GM19455 (cell line): ENCODE measurements at regions not wholly inside any gene's neighbourhood (a gene's known extent, or its start where the extent isn't known, plus 50 kb on each side); places are given as distances from the start of the nearest gene placed in this dataset.

Experiments used
- ATAC-seq: cut with Tn5 transposase; IDR thresholded peaks from one replicate; pipeline ENCODE4 v1.9.1; 2021; ENCODE audit not compliant: unreplicated experiment

- ATAC-seq = no peak
Observed at GRCh38 chr5:98106116-98107031, 667.1 kb upstream of the RGMB start.

DNA sequence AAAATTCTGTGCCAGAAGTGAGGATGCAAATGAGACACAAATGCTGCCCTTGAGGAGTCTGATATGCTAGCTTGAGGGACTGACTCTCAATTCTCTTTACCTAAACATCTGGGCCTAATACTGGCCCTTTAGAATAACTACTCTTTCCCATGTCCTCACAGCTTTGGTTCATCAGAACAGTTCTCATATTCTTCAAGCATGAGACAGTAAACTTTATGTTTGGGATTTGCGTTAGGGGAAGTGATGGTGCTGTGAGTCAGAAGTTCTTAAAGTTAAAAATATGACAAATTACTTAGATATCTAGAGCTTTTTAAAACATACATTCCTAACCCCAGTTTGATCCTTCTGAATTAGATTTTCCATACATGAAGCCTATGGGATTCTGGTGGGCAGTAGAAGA lies 665.0 kb upstream of the RGMB start:
- ATAC-seq = no peak

- ATAC-seq = no peak
Observed at GRCh38 chr5:98109561-98110006, 663.9 kb upstream of the RGMB start.

DNA sequence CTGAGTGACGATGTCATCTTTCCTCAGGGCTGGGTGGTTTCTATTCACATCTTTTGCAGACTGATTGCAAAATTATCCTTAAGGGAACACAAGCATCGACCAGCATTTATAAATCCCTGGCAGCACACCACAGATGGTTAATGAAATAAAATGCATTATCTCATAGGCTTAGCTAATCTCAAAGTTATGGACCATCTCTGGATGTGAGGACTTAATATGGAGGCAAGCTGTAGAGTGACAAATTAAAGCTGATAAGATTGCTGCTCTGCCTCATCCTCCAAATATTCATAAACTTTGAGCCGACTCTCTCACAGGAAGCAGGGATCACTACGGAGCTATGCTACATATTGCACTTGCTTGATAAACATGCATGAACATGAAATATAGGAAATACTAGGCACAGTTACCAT lies 663.2 kb upstream of the RGMB start:
- ATAC-seq = no peak

DNA sequence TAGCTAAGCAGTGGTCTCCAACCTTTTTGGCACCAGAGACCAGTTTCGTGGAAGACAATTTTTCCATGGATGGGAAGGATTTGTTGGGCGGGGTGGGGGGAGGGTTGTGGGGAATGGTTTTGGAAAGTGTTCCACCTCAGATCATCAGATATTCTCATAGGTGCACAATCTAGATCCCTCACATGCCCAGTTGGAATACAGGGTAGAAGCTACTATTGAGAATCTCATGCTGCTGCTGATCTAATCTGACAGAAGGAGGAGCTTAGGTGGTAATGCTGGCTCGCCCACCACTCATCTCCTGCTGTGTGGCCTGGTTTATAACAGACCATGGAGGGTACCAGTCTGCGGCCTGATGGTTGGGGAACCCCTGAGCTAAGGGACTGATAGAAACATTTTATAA lies 662.7 kb upstream of the RGMB start:
- ATAC-seq = no peak

DNA sequence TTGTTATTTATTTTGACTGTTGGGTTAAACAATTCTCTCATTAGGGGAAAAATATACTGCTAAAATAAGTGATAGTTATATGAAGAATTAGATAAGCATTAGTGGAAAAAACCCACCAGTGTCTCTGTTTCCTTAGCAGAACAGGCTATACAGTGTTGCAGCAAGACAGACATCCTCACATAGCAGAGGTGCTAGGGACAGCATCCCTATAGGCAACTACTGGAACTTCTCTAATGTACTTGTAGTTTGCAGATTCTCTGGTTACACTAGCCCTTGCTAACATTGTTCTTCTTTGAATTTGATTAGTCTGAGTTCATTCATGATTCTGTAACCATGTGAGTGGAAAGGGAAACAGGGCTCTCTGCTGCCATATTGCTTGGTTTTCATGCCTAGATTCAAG lies 661.8 kb upstream of the RGMB start:
- no peak for ATAC-seq

- no peak for ATAC-seq
Observed at GRCh38 chr5:98121036-98121936, 652.2 kb upstream of the RGMB start.

DNA sequence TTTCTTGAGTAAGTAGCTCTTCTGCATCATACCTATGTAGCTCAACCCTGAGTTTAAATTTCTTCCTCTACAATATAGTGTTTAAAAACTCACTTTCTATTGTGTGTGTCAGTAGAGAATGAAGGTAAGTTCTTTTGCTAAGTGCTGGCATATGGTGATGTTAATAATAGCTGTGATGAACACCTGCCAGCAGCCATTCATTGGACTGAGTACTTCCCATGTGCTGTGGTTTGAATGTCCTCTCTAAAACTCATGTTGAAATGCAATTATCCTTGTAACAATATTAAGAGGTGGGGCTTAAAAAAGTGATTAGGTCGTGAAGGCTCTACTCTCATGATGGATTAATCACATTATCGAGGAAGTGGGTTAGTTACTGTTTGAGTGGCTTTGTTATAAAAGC lies 645.2 kb upstream of the RGMB start:
- ATAC-seq = no peak

- ATAC-seq = no peak
Observed at GRCh38 chr5:98128846-98129245, 644.6 kb upstream of the RGMB start.

- ATAC-seq = no peak
Observed at GRCh38 chr5:98130261-98131035, 643.0 kb upstream of the RGMB start.

DNA sequence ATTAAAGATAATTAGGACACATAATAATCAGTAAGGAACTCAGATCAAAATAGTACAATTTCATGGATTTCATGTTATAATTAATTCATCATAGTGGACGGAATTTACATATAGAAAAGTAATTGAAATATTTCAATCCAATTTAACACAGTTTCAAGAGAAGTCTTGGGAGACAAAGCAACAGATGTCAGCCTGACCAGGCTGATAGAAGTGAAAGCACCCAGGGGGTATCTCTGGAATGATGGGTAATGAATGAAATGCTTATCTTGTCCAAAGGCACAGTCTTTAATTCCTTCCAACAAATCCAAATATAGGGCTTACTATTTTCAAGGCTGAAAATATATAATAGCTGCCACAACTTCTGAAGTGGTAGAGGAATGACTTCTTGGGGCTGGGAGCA lies 629.3 kb upstream of the RGMB start:
- ATAC-seq = no peak

- ATAC-seq = no peak
Observed at GRCh38 chr5:98144710-98145109, 628.8 kb upstream of the RGMB start.

DNA sequence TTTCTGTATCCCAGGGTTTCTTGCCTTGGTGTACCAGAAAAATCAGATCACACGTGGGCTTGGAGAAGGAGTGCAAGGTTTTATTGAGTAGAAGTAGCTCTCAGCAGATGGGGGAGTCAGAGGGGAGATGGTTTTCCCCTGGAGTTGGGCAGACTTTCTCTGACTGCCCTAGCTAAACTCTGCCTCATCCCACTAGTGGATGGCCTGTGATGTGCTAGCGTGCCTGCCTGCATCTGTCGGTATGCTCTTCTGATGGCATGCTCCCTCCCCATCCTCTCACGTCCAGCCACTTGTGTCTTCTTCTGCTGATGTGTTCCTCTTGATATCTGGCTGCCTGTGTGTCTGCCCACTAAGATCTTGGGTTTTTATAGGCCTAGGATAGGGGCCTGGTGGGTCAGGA lies 616.1 kb upstream of the RGMB start:
- ATAC-seq = no peak

DNA sequence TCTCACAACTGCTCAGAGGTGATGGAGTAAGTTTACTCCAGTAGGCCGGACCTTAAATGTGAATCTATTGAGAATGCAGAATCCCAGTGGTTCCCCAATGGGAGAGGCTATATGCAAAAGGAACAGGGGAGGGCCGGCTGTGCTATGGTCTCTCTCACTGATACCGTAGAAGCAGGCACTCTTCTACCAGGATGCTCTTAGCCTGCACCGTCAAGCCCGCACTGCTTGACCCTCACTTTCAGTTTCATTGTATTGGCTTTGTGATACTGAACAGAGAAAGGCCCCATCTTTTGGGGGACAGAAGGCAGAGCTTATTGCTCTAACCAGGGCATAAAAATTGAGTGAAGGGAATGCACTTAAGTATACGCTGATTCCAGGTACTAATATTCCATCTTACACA lies 615.0 kb upstream of the RGMB start:
- ATAC-seq = no peak

DNA sequence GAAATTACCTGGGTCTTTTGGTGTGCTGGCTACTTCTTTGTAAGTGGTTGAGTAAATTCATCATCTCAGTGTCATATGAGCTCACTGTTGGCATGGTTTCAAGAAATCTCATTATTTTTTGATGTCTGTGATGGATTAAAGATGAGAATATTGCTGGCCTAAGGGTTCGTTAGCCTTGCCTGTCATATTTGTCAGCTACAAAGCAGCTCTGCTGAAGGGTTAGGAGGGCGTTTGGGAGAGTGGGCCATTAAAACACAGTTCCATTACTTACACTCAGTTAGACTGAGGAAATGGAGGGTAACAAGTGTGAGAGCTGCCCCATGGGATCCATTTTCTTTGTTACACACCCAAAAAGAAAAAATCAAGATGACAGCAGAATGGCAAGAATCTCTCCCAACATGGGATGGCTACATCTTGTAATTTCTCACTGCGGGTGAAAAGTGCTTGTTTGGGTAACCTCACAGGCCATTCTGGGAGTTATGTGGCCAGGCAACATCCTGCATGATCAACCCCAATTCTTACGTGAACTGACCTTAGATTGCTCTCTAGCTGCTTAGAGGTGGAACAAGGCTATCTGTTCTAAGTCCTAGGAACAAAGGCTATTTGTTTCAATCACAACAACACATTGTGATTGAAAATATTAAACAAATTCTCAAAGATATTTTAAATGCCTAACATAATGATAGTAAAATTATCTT lies 609.5 kb upstream of the RGMB start:
- no peak for ATAC-seq

- ATAC-seq = no peak
Observed at GRCh38 chr5:98168871-98169270, 604.6 kb upstream of the RGMB start.

GRCh38 chr5:98170994-98171393 lies 602.5 kb upstream of the RGMB start:
- no peak for ATAC-seq

DNA sequence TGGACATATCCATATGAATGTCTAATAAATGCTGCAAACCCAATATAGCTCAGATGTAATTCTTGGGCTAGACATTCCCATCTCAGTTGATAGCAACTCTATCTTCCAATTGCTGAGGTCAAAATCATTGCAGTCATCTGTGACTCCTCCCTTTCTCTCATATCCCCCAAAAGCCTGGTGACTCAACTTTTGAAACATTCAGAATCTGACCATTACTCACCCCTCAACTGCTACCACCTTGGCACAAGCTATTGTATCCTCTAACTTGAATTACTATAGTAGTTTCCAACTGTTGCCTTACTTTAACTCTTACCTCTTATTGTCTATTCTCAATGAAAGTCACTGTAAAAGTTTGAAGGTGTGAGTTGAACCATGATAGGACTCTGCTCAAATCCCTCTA lies 600.1 kb upstream of the RGMB start:
- no peak for ATAC-seq

DNA sequence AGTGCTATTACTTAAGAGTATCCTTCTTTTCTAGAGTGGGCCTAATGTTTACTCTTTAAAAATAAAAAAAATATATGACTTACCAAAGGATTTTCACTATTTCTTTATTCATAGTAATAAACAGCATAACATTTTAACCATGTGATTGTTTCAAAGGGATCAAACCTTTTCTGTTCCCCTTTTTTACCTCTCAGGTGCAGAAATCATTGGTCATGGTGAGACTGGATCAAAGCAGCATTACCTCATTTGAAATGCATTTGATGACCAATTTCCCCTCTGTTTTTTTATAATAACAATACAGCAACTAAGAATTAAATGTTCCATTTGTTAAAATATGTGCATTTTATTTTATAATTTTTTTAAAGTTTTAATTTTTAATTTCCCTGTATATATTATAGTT lies 598.0 kb upstream of the RGMB start:
- no peak for ATAC-seq
